T47D (cell line): ENCODE measurements at regions not wholly inside any gene's neighbourhood (a gene's known extent, or its start where the extent isn't known, plus 50 kb on each side); places are given as distances from the start of the nearest gene placed in this dataset.

Source experiments
- DNase-seq, 2 experiments: peaks; one replicate each; pipeline versions ENCODE4 v3.0.0 to v3.0.0-alpha.2; 2011 to 2012; ENCODE audit warnings: low read depth in 1 of 2, low spot score in 1 of 2
- JUND ChIP-seq: IDR thresholded peaks from 2 replicates; pipeline ENCODE4 v1.6.1; 2012; ENCODE audit warnings: low read depth
- in situ Hi-C: cut with HindIII; loops from 2 replicates; pipeline ENCODE4 v1.10.0; 2016; ENCODE audit warnings: low sequenced_read_pairs, low pct_unique_long_range_greater_than_20kb

DNA sequence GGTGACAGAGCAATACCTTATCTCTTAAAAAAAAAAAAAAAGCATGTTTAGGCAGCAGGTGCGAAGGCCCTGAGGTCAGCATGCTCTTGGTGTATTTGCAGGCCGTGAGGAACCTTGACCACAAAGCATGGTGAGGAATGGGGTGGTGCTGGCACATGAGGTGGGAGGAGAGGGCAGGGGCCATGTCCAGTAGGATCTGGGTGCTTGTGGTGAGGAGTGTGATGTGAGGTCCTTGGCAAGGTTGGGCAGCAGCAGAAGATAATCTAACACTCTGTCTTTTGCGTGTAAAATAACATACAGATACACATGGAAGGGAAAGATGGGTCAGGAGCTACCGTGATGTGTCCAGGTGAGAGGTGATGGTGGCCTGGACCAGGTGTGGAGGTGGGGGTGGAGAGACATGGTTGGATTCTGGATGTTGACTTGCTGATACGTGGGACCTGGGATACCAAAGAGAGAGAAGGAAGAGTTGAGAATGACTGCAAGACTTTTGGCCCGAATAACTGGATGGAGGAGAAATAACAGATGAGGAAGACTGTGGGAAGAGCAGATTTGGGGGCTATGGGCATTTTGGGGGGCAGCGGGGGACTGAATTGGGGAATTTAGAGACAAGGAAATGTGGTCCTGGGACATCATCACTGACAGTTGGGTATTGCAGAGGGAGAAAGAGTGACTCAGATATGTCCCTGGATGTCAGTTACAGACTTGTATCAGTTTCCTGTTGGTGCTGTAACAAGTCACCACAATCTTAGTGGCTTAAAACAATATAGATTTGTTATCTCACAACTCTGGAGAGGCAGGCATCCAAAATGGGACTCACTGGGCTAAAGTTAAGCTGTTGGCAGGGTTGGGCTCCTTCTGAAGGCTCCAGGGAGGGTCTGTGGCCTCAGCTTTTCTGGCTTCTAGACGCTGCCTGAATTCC is 274.9 kb downstream of the HAPSTR1 start:
- in situ Hi-C loops, result no loop called here
- no peak for TF ChIP-seq JUND
- DNase-seq, result no peak

DNA sequence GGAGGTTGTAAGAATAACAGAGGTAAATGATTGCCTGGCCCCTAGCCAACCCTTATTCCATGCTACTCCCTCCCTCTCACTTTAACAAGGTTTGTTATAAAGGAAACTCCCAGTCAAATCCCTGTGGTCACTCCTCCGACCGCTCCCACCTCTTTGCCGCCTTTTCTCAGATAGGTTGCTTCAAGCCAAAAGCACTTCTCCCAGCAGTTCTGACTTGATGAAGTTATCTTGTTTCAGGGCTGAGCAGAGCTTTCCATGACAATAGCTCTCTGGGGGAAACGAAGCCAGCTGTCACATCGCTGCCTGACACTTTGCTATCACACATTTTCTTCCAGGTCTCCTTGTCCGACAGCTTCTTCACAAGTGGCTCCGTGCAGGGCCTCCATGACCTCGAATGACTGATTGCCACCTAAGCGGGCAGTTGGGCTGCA is 278.6 kb downstream of the HAPSTR1 start:
- in situ Hi-C loops, result no loop called here
- DNase-seq, result no peak
- no peak for TF ChIP-seq JUND

DNA sequence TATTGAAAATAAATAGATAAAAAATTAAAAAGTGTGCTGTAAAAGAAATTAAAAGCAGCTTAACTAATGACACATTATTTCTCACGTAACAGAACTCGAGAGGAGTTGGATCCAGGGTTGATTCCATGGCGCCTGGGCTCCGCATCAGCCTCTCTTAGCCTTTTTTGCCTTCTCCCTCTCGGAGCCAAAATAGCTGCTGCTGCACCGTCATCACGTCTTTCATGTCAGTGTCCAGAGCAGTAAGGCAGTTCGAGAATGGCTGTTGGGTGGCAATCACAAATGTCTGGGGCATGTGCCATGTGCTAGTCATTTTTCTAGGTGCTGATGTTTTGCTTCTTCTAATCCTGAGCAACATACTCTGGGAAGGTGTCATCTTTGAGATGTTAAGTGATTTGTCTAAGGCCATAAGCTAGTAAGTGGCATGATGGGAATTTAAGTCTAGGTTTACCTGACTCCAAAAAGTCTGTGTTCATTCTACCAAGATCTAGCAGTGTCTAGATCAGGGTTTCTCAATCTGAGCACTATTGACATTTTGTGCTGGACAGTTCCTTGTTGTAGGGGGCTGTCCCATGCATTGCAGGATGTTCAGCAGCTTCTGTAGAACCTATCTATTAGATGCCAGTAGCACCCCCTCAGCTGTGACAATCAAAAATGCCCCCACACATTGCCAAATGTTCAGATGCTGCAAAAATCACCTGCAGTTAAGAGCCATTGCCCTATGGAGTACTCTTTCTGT is 280.4 kb downstream of the HAPSTR1 start:
- DNase-seq, result no peak
- TF ChIP-seq JUND, result no peak

DNA sequence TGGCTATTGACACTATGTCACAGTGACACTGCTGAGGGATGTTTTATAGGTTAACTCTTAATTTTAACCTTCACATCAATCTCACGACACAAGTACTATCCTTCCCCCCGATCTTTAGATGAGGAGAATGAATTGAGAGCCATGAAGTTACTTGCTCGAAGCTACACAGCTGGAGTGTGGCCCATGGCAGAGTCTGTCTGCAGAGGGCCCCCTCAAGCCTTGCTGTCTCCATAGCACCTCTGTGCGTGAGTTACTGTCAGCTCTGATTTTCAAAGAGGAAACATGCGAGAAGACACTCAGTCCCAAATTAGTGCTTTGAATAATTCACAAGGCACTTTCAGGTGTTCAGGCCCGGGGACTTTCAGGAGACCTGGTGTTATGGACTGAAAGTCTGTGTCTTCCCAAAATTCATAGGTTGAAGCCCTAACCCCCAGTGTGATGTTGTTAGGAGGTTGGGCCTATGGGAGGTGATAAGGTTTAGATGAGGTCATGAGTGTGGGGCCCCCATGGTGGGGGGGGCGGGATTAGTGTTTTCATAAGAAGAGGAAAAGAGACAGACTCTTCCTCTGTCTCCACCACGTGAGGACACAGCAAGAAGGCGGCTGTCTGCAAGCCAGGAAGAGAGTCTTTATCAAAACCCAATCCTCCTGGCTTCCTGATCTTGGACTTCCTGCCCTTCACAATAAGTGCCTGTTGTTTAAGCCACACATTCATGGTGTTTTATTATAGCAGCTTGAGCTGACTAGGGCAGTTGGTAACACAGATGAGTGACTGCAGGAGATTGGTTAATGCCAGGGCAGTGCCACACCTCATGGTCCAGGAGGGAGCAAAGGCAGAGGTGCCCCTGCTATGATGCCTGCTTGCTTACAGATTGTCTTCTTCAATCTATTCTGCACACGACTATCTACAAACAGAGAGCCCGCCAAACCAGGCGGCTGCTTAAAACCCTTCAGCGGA is 281.8 kb downstream of the HAPSTR1 start:
- in situ Hi-C loops, result no loop called here

More for the DNA sequence above, 280.4 kb downstream of the HAPSTR1 start:
- in situ Hi-C loops, result no loop called here

DNA sequence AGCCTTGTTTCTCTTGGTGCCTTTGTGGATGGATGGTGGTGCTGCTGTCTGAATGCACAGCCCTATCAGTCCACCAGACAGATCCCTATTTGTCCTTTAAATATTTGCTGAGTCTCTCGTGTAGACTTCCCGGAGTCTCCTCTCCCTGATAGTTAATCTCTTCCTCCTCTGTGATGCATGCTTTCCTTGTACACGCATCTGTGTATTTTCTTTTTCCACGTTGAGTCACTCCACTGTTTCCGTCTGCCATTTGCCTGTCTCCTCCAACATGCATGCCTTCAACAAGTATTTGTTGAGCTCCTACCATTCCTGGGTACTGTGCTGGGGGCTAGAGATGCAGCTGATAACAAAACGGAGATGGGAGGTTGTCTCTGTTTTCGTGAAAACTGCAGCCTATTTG is 282.6 kb downstream of the HAPSTR1 start:
- in situ Hi-C loops, result no loop called here
- TF ChIP-seq JUND, result no peak
- no peak for DNase-seq

More for the DNA sequence above, 281.8 kb downstream of the HAPSTR1 start:
- no peak for TF ChIP-seq JUND
- no peak for DNase-seq

DNA sequence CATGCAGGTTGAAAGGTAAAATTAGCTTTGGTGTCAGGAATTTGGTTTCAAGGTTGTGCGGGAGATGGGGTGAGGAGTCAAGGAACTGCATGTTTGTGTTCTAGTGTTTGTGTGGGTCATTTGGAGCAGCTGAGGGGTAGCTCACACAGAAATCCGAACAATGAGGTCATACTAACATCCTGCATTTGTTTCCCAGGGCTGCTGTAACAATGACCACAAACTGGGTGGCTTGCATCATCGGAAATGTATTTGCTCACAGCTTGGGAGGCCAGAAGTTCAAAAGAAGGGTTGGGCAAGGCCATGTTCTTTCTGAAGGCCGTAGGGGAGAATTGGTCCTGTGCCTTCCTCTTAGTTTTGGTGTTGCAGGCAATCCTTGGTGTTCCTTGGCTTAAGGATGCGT is 287.4 kb downstream of the HAPSTR1 start:
- TF ChIP-seq JUND, result no peak
- in situ Hi-C loops, result no loop called here

DNA sequence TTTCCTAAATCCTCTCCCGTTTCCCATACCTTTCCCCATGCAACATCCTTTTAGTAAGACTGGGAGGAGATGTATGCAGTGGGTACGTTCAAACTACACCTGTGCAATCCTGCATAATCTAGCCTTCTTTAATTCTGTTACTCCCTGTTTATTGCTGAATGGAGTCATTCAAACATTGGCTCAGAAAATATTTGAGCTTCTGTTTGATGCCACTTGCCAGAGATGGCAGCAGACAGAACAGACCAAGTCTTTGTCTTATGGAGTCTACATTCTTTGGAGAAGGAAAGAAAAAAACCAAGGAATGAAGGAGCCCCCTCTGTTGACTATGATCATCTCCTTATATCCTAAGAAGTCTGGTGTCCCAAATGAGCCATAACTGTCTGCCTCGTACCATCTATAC is 288.8 kb downstream of the HAPSTR1 start:
- no peak for DNase-seq
- in situ Hi-C loops, result no loop called here
- no peak for TF ChIP-seq JUND

More for the DNA sequence above, 287.4 kb downstream of the HAPSTR1 start:
- DNase-seq, result no peak

DNA sequence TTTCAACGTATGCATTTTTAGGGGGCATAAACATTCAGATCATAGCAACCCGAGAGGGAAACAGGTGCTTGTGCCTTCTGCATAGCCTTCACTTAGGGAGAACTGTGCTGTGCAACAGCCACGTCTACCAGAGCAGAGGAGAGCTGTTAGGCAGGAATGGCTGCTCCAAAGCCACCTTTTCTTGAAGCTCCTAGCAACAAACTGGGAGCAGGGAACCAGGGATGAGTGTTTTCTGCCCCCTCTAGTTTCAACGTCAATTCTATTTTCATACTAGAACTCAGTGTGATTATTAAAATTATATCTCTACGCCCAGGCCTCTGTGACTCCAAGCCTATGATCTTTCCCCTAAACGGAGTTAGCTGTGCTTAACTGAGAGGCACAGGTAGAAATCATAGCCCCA is 290.0 kb downstream of the HAPSTR1 start:
- no peak for TF ChIP-seq JUND
- in situ Hi-C loops, result no loop called here

DNA sequence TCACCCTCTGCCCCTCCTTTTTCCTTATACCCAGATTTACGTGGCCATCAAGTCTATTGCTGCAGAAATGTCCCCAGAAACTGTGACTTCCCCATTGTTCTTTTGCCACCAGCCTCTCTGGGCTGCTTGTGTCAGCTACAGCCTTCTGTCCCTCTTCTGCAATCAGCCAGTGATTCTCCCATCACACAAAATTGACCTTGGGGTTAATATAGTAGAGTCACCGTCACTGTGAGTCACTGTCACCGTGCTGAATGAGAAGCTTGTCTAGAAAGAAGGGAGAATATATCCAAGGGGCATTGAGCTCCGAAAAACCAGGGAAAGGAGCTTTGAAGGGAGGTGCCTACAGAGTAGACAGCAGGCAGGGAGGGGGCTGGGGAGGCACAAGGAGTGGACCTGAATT is 290.5 kb downstream of the HAPSTR1 start:
- in situ Hi-C loops, result no loop called here
- TF ChIP-seq JUND, result no peak

More for the DNA sequence above, 290.0 kb downstream of the HAPSTR1 start:
- no peak for DNase-seq

DNA sequence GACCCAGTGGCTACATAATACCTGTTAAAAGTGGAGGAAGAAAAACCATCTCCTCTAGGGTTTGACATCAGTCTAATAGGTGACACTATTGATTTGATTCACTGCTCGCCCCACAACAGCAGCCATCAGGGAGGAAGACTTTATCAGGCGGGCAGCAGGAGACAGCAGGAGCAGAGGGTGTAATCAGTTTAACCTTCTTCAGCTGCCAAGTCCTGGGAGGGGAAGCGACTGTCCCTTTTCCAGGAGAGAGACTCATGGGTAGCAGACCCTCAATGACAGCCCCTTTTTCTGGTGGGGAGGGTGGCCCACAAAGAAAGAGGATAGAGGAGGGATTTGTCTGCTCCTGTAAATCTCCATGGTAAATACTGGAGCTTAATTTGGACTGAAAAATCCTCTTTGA is 291.8 kb downstream of the HAPSTR1 start:
- TF ChIP-seq JUND, result no peak
- in situ Hi-C loops, result no loop called here
- DNase-seq, result no peak

More for the DNA sequence above, 290.5 kb downstream of the HAPSTR1 start:
- DNase-seq, result no peak

DNA sequence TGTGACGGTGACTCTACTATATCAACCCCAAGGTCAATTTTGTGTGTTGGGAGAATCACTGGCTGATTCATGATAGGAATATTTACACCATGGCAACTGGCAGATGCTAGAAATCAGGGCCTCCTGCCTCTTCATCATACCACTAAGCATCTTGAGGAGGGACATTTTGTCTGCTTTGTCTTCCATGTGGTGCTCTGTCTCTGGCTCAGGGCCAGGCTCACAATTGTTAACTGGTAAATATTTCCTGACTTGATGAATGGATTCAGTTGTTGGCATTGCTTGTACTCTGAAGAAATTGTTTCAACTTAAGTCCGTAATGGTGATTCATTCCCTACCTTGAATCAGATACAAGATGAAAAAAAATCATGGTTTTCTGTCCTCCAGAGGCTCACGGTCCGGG is 292.7 kb downstream of the HAPSTR1 start:
- in situ Hi-C loops, result no loop called here
- no peak for TF ChIP-seq JUND
- no peak for DNase-seq

DNA sequence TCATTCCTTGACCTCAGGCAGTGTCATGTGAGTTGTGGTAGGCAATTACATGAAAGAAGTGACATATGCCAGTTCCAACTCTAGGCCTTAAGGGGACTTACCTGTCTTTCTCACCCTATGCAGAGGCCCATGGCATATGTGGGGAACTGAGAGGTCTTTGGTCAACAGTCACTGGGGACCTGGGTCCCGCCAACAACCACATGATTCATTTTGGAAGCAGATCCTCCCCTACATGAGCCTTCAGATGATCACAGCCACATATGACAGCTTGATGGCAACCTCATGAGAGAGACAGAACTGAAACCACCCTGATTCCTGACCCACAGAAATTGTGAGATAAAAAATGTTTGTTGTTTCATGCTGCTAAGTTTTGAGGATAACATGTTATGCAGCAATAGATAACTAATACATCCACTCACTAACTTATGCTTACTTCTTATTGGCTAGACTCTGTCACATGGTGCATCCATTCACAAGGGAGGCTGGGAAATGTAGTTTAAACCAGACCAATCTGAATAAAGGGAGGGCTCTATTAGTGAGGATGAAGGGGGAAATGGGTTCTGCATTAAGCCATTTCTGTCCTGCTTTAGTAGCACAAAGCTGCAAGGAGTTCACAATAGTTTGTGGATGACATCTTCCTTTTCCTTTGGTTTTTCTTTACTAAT is 298.2 kb downstream of the HAPSTR1 start:
- TF ChIP-seq JUND, result no peak
- DNase-seq, result no peak
- in situ Hi-C loops, result no loop called here
